ENCODE measurements at regions not wholly inside any gene's neighbourhood (a gene's known extent, or its start where the extent isn't known, plus 50 kb on each side); places are given as distances from the start of the nearest gene placed in this dataset.

- no peak for TF ChIP-seq CTCF (IDR thresholded peaks at IDR 0.05)
- no peak for TF ChIP-seq POLR2AphosphoS5 (IDR thresholded peaks at IDR 0.05; ENCODE audit: insufficient read depth in 1 of 2, low read depth in 1 of 2)
Measured at GRCh38 chr3:145518639-145519038, 642.3 kb downstream of the PLOD2 start.
